HFFc6 (cell line): ENCODE measurements at regions not wholly inside any gene's neighbourhood (a gene's known extent, or its start where the extent isn't known, plus 50 kb on each side); places are given as distances from the start of the nearest gene placed in this dataset.

Source experiments
- DNase-seq: peaks from one replicate; pipeline ENCODE4 v3.0.0-alpha.2; 2018
- H3K27ac Mint-ChIP-seq: 2 replicates; pipeline ENCODE4 v1.8.0; 2020; ENCODE audit warnings: mild to moderate bottlenecking, mixed read lengths
- H3K27me3 Mint-ChIP-seq: 2 replicates; pipeline ENCODE4 v1.8.0; 2021; ENCODE audit warnings: mild to moderate bottlenecking, moderate library complexity, mixed read lengths; ENCODE audit not compliant: insufficient read depth
- H3K36me3 Mint-ChIP-seq: 2 replicates; pipeline ENCODE4 v1.8.0; 2021; ENCODE audit warnings: low read depth, mixed read lengths
- H3K4me1 Mint-ChIP-seq: 2 replicates; pipeline ENCODE4 v1.8.0; 2020; ENCODE audit warnings: low read depth, mixed read lengths
- H3K4me3 Mint-ChIP-seq: 2 replicates; pipeline ENCODE4 v1.8.0; 2020; ENCODE audit warnings: mild to moderate bottlenecking, moderate library complexity, mixed read lengths
- H3K9me3 Mint-ChIP-seq: 2 replicates; pipeline ENCODE4 v1.8.0; 2020; ENCODE audit warnings: mild to moderate bottlenecking, mixed read lengths
- CTCF ChIP-seq: fragments of 200-600 bp; sonication (generic); IDR thresholded peaks from 2 replicates; pipeline ENCODE4 v1.5.0; 2021; ENCODE audit warnings: antibody characterized with exemption, mild to moderate bottlenecking

GRCh38 chr9:20112205-20112783, 323.5 kb upstream of the SLC24A2 start:
- DNase-seq = no peak

GRCh38 chr9:20111173-20111843, 322.5 kb upstream of the SLC24A2 start:
- Mint-ChIP-seq H3K4me1 (no peaks in the 10 kb centered on the region), H3K27me3 (peaks cover 3% of the 10 kb centered on the region; the same call in 1 of the 2 replicates), H3K4me3 (no peak overlapping the region), H3K36me3 (no peaks in the 10 kb centered on the region), H3K27ac (no peak overlapping the region), H3K9me3 (no peaks in the 10 kb centered on the region)
- DNase-seq = no peak
- no peak for TF ChIP-seq CTCF

More at GRCh38 chr9:20112205-20112783, 323.5 kb upstream of the SLC24A2 start:
- Mint-ChIP-seq H3K27ac (no peak overlapping the region), H3K27me3 (peaks cover 3% of the 10 kb centered on the region; the same call in 1 of the 2 replicates), H3K4me3 (no peak overlapping the region), H3K36me3 (no peaks in the 10 kb centered on the region), H3K4me1 (no peaks in the 10 kb centered on the region), H3K9me3 (no peaks in the 10 kb centered on the region)
- TF ChIP-seq CTCF = no peak

- no peaks in the 10 kb centered on the region for H3K36me3 Mint-ChIP-seq
- H3K9me3 Mint-ChIP-seq = no peaks in the 10 kb centered on the region
- DNase-seq = no peak
- no peak for TF ChIP-seq CTCF
- no peaks in the 10 kb centered on the region for H3K27me3 Mint-ChIP-seq
- no peak overlapping the region for H3K27ac Mint-ChIP-seq
- H3K4me1 Mint-ChIP-seq = no peaks in the 10 kb centered on the region
- no peak overlapping the region for H3K4me3 Mint-ChIP-seq
These were observed 306.7 kb upstream of the SLC24A2 start for GRCh38 chr9:20095430-20096092.

- Mint-ChIP-seq H3K27me3 (peaks cover 6% of the 10 kb centered on the region), H3K9me3 (no peaks in the 10 kb centered on the region), H3K36me3 (no peaks in the 10 kb centered on the region)
These were observed 303.7 kb upstream of the SLC24A2 start for GRCh38 chr9:20092561-20092960.

GRCh38 chr9:20087481-20087880, 298.6 kb upstream of the SLC24A2 start:
- Mint-ChIP-seq H3K4me3 (no peak overlapping the region), H3K9me3 (no peaks in the 10 kb centered on the region), H3K27me3 (peaks cover 19% of the 10 kb centered on the region), H3K4me1 (no peaks in the 10 kb centered on the region), H3K36me3 (no peaks in the 10 kb centered on the region), H3K27ac (no peak overlapping the region)
- DNase-seq = no peak
- no peak for TF ChIP-seq CTCF

More at GRCh38 chr9:20092561-20092960, 303.7 kb upstream of the SLC24A2 start:
- DNase-seq = no peak
- Mint-ChIP-seq H3K4me1 (no peaks in the 10 kb centered on the region), H3K27ac (no peak overlapping the region), H3K4me3 (no peak overlapping the region)
- no peak for TF ChIP-seq CTCF
